WTC11 (cell line): ENCODE measurements at regions not wholly inside any gene's neighbourhood (a gene's known extent, or its start where the extent isn't known, plus 50 kb on each side); places are given as distances from the start of the nearest gene placed in this dataset. TPM values are rescaled to one million over a fixed set of nuclear protein-coding genes. Genes with fewer than 3 reads are reported as not detected.
A peak's percentile ranks its signal among the peaks of the same experiment; 100 is the strongest.
"Not testable (repeated sequence)": the region's sequence is repeated elsewhere in the genome, so short reads cannot be mapped to it uniquely, and the experiment has no call there.

Experiments used
- ATAC-seq: fragments of 200-7000 bp; cut with Tn5 transposase; 2 replicates; pipeline ENCODE4 v1.10.0; 2021; ENCODE audit warnings: mild to moderate bottlenecking, moderate library complexity
- CTCF ChIA-PET: fragments of 300-600 bp; sonication (Branson Sonifier 250); formaldehyde crosslinking; loops from one replicate; lab custom pipeline; 2021; ENCODE audit warnings: antibody characterized with exemption; lab: Charles Lee
- POLR2A ChIA-PET: fragments of 350-600 bp; sonication (Branson Sonifier 250); formaldehyde crosslinking; loops from one replicate; lab custom pipeline; 2021; ENCODE audit warnings: antibody characterized with exemption; lab: Charles Lee
- DNase-seq: peaks from one replicate; pipeline ENCODE4 v3.0.0; 2021; ENCODE audit warnings: low spot score
- H3K27ac Mint-ChIP-seq: 2 replicates; pipeline ENCODE4 v1.8.0; 2021; ENCODE audit warnings: mixed read lengths
- H3K27me3 Mint-ChIP-seq: 2 replicates; pipeline ENCODE4 v1.8.0; 2021; ENCODE audit warnings: low read depth, mild to moderate bottlenecking, moderate library complexity, mixed read lengths
- H3K36me3 Mint-ChIP-seq: 2 replicates; pipeline ENCODE4 v1.8.0; 2021; ENCODE audit warnings: mixed read lengths
- H3K4me1 Mint-ChIP-seq: 2 replicates; pipeline ENCODE4 v1.8.0; 2022; ENCODE audit warnings: mixed read lengths
- H3K4me3 Mint-ChIP-seq: 2 replicates; pipeline ENCODE4 v1.8.0; 2021; ENCODE audit warnings: mild to moderate bottlenecking, moderate library complexity, mixed read lengths
- H3K9me3 Mint-ChIP-seq: 2 replicates; pipeline ENCODE4 v1.8.0; 2021; ENCODE audit warnings: mixed read lengths
- microRNA-seq: library from miRNA; unstranded; fragments of <30 nt; microRNA quantifications from one replicate; pipeline ENCODE4 v1.2.0, GENCODE V29; 2022; ENCODE audit warnings: borderline number of aligned reads

DNA sequence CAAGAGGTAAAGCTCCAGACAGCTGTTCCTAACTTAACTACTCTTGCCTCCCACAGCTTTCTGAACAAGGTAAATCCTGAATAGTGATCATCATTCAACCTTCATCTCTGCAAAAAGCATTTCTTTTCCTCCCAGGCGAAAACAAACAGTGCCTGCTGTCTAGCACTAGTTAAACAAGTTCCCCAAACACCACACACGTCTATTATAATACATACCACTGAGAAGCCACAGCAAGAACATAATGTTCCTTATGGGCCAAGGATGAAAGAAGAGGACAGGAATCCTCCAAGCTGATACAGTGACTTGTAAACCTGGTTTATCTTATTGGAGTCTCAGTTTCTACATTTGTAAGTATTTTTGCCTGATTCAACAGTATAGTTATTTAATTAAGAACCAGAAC is 56.1 kb upstream of the PDPR start:
- CTCF ChIA-PET, DNase-seq, H3K4me3 Mint-ChIP-seq, H3K27me3 Mint-ChIP-seq, POLR2A ChIA-PET, H3K9me3 Mint-ChIP-seq, ATAC-seq, H3K27ac Mint-ChIP-seq, H3K36me3 Mint-ChIP-seq, H3K4me1 Mint-ChIP-seq: not testable (repeated sequence)

DNA sequence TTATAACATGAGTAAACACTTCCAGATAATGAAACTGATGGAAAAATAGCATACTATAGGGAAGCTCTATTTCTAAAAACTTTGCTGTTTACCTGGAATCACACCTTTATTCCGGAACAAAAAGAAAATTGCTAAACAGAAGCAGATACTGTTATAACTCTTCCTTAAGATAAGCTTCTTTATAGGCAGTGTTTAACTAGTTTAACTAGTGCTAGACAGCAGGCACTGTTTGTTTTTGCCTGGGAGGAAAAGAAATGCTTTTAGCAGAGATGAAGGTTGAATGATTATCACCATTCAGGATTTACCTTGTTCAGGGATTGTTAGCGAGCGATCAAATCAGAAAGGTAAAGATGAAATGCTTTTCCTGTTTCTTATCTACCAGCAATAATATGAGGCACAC is 54.7 kb upstream of the PDPR start:
- ATAC-seq, POLR2A ChIA-PET, CTCF ChIA-PET, DNase-seq, H3K4me3 Mint-ChIP-seq, H3K27me3 Mint-ChIP-seq, H3K27ac Mint-ChIP-seq, H3K9me3 Mint-ChIP-seq, H3K36me3 Mint-ChIP-seq: not testable (repeated sequence)
- H3K4me1 Mint-ChIP-seq, result peaks cover 15% of the 10 kb centered on the region

DNA sequence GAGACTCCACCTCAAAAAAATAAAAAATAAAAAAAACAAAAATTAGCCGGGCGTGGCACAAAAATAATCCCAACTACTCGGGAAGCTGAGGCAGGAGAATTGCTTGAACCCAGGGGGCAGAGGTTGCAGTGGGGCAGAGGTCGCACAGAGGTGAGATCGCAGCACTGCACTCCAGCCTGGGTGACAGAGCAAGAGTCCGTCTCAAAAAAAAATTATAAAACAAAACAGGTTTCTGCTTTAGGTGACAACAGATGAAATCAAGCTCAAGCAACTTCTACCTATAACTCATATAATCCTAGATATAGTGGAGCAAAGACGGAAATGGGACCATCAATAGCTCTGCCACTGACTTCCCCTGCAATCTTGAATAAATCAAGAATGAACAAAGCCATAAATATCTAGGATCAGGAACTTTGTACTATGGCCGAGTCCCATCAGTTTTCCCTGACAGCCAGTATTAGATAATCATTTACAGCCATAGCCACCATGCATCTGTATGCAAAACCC is 53.6 kb upstream of the PDPR start:
- peaks cover 15% of the 10 kb centered on the region for H3K4me1 Mint-ChIP-seq
- H3K36me3 Mint-ChIP-seq, H3K27me3 Mint-ChIP-seq, ATAC-seq, CTCF ChIA-PET, H3K9me3 Mint-ChIP-seq, DNase-seq, H3K27ac Mint-ChIP-seq, H3K4me3 Mint-ChIP-seq, POLR2A ChIA-PET: not testable (repeated sequence)

DNA sequence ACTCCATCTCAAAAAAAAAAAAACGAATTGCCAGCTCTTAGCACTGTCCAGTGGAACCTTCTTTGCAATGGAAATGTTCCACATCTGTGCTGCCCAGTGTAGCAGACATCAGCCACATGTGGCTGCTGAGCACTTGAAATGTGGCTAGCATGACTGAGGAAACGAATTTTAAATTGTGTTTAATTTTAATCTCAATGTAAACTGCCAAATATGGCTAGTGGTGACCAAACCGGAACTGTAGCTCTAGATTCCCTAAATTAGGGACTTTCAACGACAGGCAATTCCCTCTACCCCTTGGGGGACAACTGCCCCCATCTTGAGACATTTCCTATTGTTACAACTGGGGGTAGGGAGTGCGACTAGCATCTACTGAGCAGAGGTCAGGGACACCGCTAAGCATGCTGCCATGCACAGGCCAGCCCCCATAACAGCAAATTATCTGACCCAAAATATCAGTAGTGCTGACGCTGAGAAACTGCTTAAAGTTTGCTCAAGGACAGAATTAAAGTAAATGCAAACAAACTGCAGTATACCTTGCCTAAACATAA is 52.4 kb upstream of the PDPR start:
- H3K27me3 Mint-ChIP-seq, ATAC-seq, H3K9me3 Mint-ChIP-seq, DNase-seq, POLR2A ChIA-PET, CTCF ChIA-PET, H3K36me3 Mint-ChIP-seq: not testable (repeated sequence)
- H3K4me3 Mint-ChIP-seq, result peak overlapping the region; percentile 14; the same call in 1 of the 2 replicates
- H3K27ac Mint-ChIP-seq, result peak overlapping the region; percentile 76
- peaks cover 15% of the 10 kb centered on the region for H3K4me1 Mint-ChIP-seq

GRCh38 chr16:70062947-70063346 is 51.2 kb upstream of the PDPR start:
- H3K4me1 Mint-ChIP-seq, result peaks cover 15% of the 10 kb centered on the region
- POLR2A ChIA-PET, H3K9me3 Mint-ChIP-seq, H3K4me3 Mint-ChIP-seq, H3K27ac Mint-ChIP-seq, DNase-seq, H3K36me3 Mint-ChIP-seq, CTCF ChIA-PET, ATAC-seq, H3K27me3 Mint-ChIP-seq: not testable (repeated sequence)

Small RNA genes lying in the stretch of these regions (microRNA-seq; reads per million reads assigned to microRNA genes)
- gene MIR1972-2, result not detected
